DOHH2 (cell line): ENCODE measurements at regions not wholly inside any gene's neighbourhood (a gene's known extent, or its start where the extent isn't known, plus 50 kb on each side); places are given as distances from the start of the nearest gene placed in this dataset.

Source experiments
- EZH2phosphoT487 ChIP-seq: fragments of 200-600 bp; sonication (generic); IDR thresholded peaks from 2 replicates; pipeline ENCODE4 v1.6.1; 2017; ENCODE audit warnings: borderline replicate concordance, mild to moderate bottlenecking, antibody characterized with exemption, low read length, moderate library complexity, mixed read lengths
- TF ChIP-seq, protein P1 (sequence below): fragments of 200-600 bp; sonication (generic); IDR thresholded peaks from one replicate; pipeline ENCODE4 v1.5.1; 2014; ENCODE audit warnings: antibody characterized with exemption, mild to moderate bottlenecking, low read depth, low read length; ENCODE audit not compliant: poor library complexity, severe bottlenecking

DNA sequence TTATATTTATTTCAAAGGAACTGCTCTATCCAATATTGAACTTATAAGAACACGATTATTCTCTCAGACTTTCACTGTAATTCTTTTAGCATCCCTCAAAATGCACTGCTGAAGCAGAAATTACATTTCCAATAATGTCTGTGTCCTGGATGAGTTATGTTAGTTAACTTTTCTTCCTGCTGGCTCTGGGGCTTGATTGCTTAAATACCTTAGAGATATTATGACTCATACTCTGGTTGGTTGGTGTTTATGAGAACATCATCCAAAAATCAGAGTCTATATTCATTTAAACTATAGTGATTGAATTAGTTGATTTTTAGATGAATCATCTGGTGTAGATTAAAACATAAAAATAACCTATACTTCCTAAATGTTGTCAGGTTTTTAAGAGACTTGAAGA, 246.3 kb upstream of the VWC2 start:
- TF ChIP-seq, protein P1, sequence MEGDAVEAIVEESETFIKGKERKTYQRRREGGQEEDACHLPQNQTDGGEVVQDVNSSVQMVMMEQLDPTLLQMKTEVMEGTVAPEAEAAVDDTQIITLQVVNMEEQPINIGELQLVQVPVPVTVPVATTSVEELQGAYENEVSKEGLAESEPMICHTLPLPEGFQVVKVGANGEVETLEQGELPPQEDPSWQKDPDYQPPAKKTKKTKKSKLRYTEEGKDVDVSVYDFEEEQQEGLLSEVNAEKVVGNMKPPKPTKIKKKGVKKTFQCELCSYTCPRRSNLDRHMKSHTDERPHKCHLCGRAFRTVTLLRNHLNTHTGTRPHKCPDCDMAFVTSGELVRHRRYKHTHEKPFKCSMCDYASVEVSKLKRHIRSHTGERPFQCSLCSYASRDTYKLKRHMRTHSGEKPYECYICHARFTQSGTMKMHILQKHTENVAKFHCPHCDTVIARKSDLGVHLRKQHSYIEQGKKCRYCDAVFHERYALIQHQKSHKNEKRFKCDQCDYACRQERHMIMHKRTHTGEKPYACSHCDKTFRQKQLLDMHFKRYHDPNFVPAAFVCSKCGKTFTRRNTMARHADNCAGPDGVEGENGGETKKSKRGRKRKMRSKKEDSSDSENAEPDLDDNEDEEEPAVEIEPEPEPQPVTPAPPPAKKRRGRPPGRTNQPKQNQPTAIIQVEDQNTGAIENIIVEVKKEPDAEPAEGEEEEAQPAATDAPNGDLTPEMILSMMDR, result no peak
- no peak for TF ChIP-seq EZH2phosphoT487
